ENCODE measurements at regions not wholly inside any gene's neighbourhood (a gene's known extent, or its start where the extent isn't known, plus 50 kb on each side); places are given as distances from the start of the nearest gene placed in this dataset.

GRCh38 chr17:72386619-72387237, 265.9 kb downstream of the SOX9 start:
- no peak for TF ChIP-seq EZH2phosphoT487 (IDR thresholded peaks at IDR 0.05; ENCODE audit: borderline replicate concordance)
- TF ChIP-seq CTCF (conservative IDR thresholded peaks at IDR 0.05; ENCODE audit: low read length), result no peak
- Histone ChIP-seq H3K4me2 (ENCODE audit: low read depth, low read length, poor library complexity, severe bottlenecking) (no peak overlapping the region), H3F3A (ENCODE audit: low read depth) (no peaks in the 10 kb centered on the region), H3K27me3 (ENCODE audit: insufficient read depth, low read length, poor library complexity, severe bottlenecking) (no peaks in the 10 kb centered on the region), H3K9ac (ENCODE audit: low read depth, low read length, poor library complexity, severe bottlenecking) (no peak overlapping the region), H3K4me3 (ENCODE audit: low read length, poor library complexity, severe bottlenecking) (no peak overlapping the region), H3K79me2 (ENCODE audit: insufficient read depth, low read length) (no peaks in the 10 kb centered on the region), H3K9me3 (ENCODE audit: insufficient read depth, low read depth, low read length) (no peaks in the 10 kb centered on the region; the same call in 1 of the 2 replicates), H2AFZ (ENCODE audit: low read length) (no peak overlapping the region), H3K9me2 (replicated peaks; ENCODE audit: low read depth, low read length) (no peaks in the 10 kb centered on the region), H3K4me1 (ENCODE audit: insufficient read depth, low read length, poor library complexity, severe bottlenecking) (no peaks in the 10 kb centered on the region), H3K36me3 (ENCODE audit: insufficient read depth, low read length) (no peaks in the 10 kb centered on the region), H4K20me1 (ENCODE audit: insufficient read depth, low read length, poor library complexity, severe bottlenecking) (no peaks in the 10 kb centered on the region)

- H2AFZ ChIP-seq (ENCODE audit: low read length), result no peak overlapping the region
- no peaks in the 10 kb centered on the region for H3K36me3 ChIP-seq (ENCODE audit: insufficient read depth, low read length)
- H3K27me3 ChIP-seq (ENCODE audit: insufficient read depth, low read length, poor library complexity, severe bottlenecking), result no peaks in the 10 kb centered on the region
- H3F3A ChIP-seq (ENCODE audit: low read depth), result no peaks in the 10 kb centered on the region
- H3K4me1 ChIP-seq (ENCODE audit: insufficient read depth, low read length, poor library complexity, severe bottlenecking), result no peaks in the 10 kb centered on the region
- TF ChIP-seq EZH2phosphoT487 (IDR thresholded peaks at IDR 0.05; ENCODE audit: borderline replicate concordance), result no peak
- TF ChIP-seq CTCF (conservative IDR thresholded peaks at IDR 0.05; ENCODE audit: low read length), result no peak
- H3K4me3 ChIP-seq (ENCODE audit: low read length, poor library complexity, severe bottlenecking), result no peak overlapping the region
- no peaks in the 10 kb centered on the region for H4K20me1 ChIP-seq (ENCODE audit: insufficient read depth, low read length, poor library complexity, severe bottlenecking)
- no peak overlapping the region for H3K9ac ChIP-seq (ENCODE audit: low read depth, low read length, poor library complexity, severe bottlenecking)
- H3K4me2 ChIP-seq (ENCODE audit: low read depth, low read length, poor library complexity, severe bottlenecking), result no peak overlapping the region
- H3K9me3 ChIP-seq (ENCODE audit: insufficient read depth, low read depth, low read length), result no peaks in the 10 kb centered on the region; the same call in 1 of the 2 replicates
- no peaks in the 10 kb centered on the region for H3K79me2 ChIP-seq (ENCODE audit: insufficient read depth, low read length)
- H3K9me2 ChIP-seq (replicated peaks; ENCODE audit: low read depth, low read length), result no peaks in the 10 kb centered on the region
These were observed 266.7 kb downstream of the SOX9 start for GRCh38 chr17:72387487-72387886.

- Histone ChIP-seq H3K27me3 (ENCODE audit: insufficient read depth, low read length, poor library complexity, severe bottlenecking) (no peaks in the 10 kb centered on the region), H3K9ac (ENCODE audit: low read depth, low read length, poor library complexity, severe bottlenecking) (no peak overlapping the region), H4K20me1 (ENCODE audit: insufficient read depth, low read length, poor library complexity, severe bottlenecking) (no peaks in the 10 kb centered on the region), H3F3A (ENCODE audit: low read depth) (no peaks in the 10 kb centered on the region), H3K4me1 (ENCODE audit: insufficient read depth, low read length, poor library complexity, severe bottlenecking) (no peaks in the 10 kb centered on the region), H2AFZ (ENCODE audit: low read length) (no peak overlapping the region), H3K4me3 (ENCODE audit: low read length, poor library complexity, severe bottlenecking) (no peak overlapping the region), H3K9me2 (replicated peaks; ENCODE audit: low read depth, low read length) (no peaks in the 10 kb centered on the region), H3K9me3 (ENCODE audit: insufficient read depth, low read depth, low read length) (no peaks in the 10 kb centered on the region; the same call in 1 of the 2 replicates), H3K4me2 (ENCODE audit: low read depth, low read length, poor library complexity, severe bottlenecking) (no peak overlapping the region), H3K79me2 (ENCODE audit: insufficient read depth, low read length) (no peaks in the 10 kb centered on the region), H3K36me3 (ENCODE audit: insufficient read depth, low read length) (no peaks in the 10 kb centered on the region)
- no peak for TF ChIP-seq EZH2phosphoT487 (IDR thresholded peaks at IDR 0.05; ENCODE audit: borderline replicate concordance)
- no peak for TF ChIP-seq CTCF (conservative IDR thresholded peaks at IDR 0.05; ENCODE audit: low read length)
These were observed 267.1 kb downstream of the SOX9 start for GRCh38 chr17:72387969-72388368.

All from Loucy (cell line).